HepG2 (cell line): ENCODE measurements at regions not wholly inside any gene's neighbourhood (a gene's known extent, or its start where the extent isn't known, plus 50 kb on each side); places are given as distances from the start of the nearest gene placed in this dataset.

Source experiments
- ATAC-seq: fragments of 200-7000 bp; cut with Tn5 transposase; 3 replicates; pipeline ENCODE4 v1.9.1; 2020; ENCODE audit warnings: mild to moderate bottlenecking, moderate library complexity
- BruUV-seq: library from RNA; stranded (reverse); fragments of 400-500 nt; replicated peaks from 2 replicates; lab custom pipeline; 2021; lab: Mats Ljungman, UMichigan
- CTCF ChIA-PET: fragments of 300-600 bp; formaldehyde crosslinking; extraction: SDS; loops from one replicate; lab custom pipeline; 2021; ENCODE audit warnings: low total read pairs, inconsistent platforms, low intra/inter-chr PET ratio; lab: Yijun Ruan, JAX
- POLR2A ChIA-PET: fragments of 350-600 bp; sonication (Branson Sonifier 250); formaldehyde crosslinking; loops from one replicate; lab custom pipeline; 2020; ENCODE audit warnings: antibody characterized with exemption, inconsistent platforms; lab: Yijun Ruan, JAX
- DNase-seq: peaks from one replicate; pipeline ENCODE4 v3.0.0-alpha.2; 2015; ENCODE audit warnings: low spot score
- FAIRE-seq: peaks from 3 replicates; lab custom pipeline; 2011; peaks lifted over from hg19 to GRCh38; lab: Jason Lieb, UNC
- H2AFZ ChIP-seq: one replicate; pipeline ENCODE4 v1.6.1; 2011; ENCODE audit warnings: low read length, inconsistent platforms
- H3K27ac ChIP-seq: fragments of 300-600 bp; 3 replicates; pipeline ENCODE4 v1.8.0; 2011; ENCODE audit warnings: mixed run types, mild to moderate bottlenecking, mixed read lengths, low read length, inconsistent platforms; ENCODE audit not compliant: insufficient read depth; ENCODE audit errors: extremely low read length
- H3K27me3 ChIP-seq, 2 experiments: fragments of 200-600 bp in 1 of 2; 2 replicates in 1 of 2; 3 replicates in 1 of 2; pipeline versions ENCODE4 v1.6.0 to v1.8.0; 2011; ENCODE audit warnings: low read length in 2 of 2, mild to moderate bottlenecking in 2 of 2, moderate library complexity in 2 of 2, inconsistent platforms in 1 of 2; ENCODE audit not compliant: insufficient read depth in 2 of 2, control insufficient read depth in 1 of 2
- H3K36me3 ChIP-seq, 2 experiments: fragments of 200-600 bp in 1 of 2; replicated peaks in 1 of 2; 2 replicates in 1 of 2; 3 replicates in 1 of 2; pipeline versions ENCODE4 v1.5.1 to v1.8.0; 2011; ENCODE audit warnings: low read length in 2 of 2, inconsistent platforms in 1 of 2; ENCODE audit not compliant: insufficient read depth in 2 of 2, control insufficient read depth in 1 of 2
- H3K4me1 ChIP-seq: 2 replicates; pipeline ENCODE4 v1.5.1; 2012; ENCODE audit warnings: low read length, inconsistent platforms; ENCODE audit not compliant: insufficient read depth
- H3K4me2 ChIP-seq: 2 replicates; pipeline ENCODE4 v1.6.0; 2011; ENCODE audit warnings: low read depth, low read length, inconsistent platforms
- H3K4me3 ChIP-seq, 3 experiments: fragments of 200-600 bp in 1 of 3; sonication (generic), shearing (Covaris generic) in 1 of 3; replicated peaks in 1 of 3; 2 replicates each; pipeline ENCODE4 v1.5.1; 2011 to 2016; ENCODE audit warnings: low read length in 3 of 3, inconsistent platforms in 2 of 3, low read depth in 2 of 3, mild to moderate bottlenecking in 2 of 3, control low read depth in 1 of 3, mixed read lengths in 1 of 3; ENCODE audit not compliant: insufficient read depth in 1 of 3
- H3K79me2 ChIP-seq: one replicate; pipeline ENCODE4 v1.6.1; 2011; ENCODE audit warnings: low read length, inconsistent platforms; ENCODE audit not compliant: insufficient read depth
- H3K9ac ChIP-seq: 2 replicates; pipeline ENCODE4 v1.6.0; 2011; ENCODE audit warnings: mild to moderate bottlenecking, low read depth, low read length, inconsistent platforms; ENCODE audit not compliant: insufficient read depth
- H3K9me3 ChIP-seq: 2 replicates; pipeline ENCODE4 v1.5.1; 2012; ENCODE audit warnings: mild to moderate bottlenecking, low read length
- H4K20me1 ChIP-seq: 2 replicates; pipeline ENCODE4 v1.6.0; 2011; ENCODE audit warnings: inconsistent platforms, mild to moderate bottlenecking, low read length, moderate library complexity; ENCODE audit not compliant: insufficient read depth
- GFI1 ChIP-seq: sonication (generic); formaldehyde crosslinking; IDR thresholded peaks from 2 replicates; pipeline ENCODE4 v1.5.0; 2020; ENCODE audit warnings: missing genetic modification reagents, mild to moderate bottlenecking, borderline replicate concordance
- MAFF ChIP-seq: IDR thresholded peaks from 2 replicates; pipeline ENCODE4 v1.6.1; 2011; ENCODE audit warnings: low read depth, low read length, improper control_type of control experiment
- MAFK ChIP-seq, 2 experiments: IDR thresholded peaks in 1 of 2; conservative IDR thresholded peaks in 1 of 2; 2 replicates each; pipeline ENCODE4 v1.6.1; 2011; ENCODE audit warnings: improper control_type of control experiment in 2 of 2, low read length in 2 of 2
- MEIS1 ChIP-seq: sonication (generic); formaldehyde crosslinking; IDR thresholded peaks from 2 replicates; pipeline ENCODE4 v1.9.0; 2021; ENCODE audit warnings: mild to moderate bottlenecking, missing genetic modification reagents, moderate library complexity, borderline replicate concordance
- WGBS: methylation state at CpG from one replicate; pipeline ENCODE4 v1.1.6; 2017; ENCODE audit warnings: low lambda C conversion rate; 5-methylcytosine and 5-hydroxymethylcytosine counted together
- in situ Hi-C: cut with HindIII; loops from 2 replicates; pipeline ENCODE4 v1.10.0; 2017; ENCODE audit warnings: low pct_unique_long_range_greater_than_20kb; ENCODE audit not compliant: extremely low pct_ligation_motif_present
- intact Hi-C: fragments of 100-400 bp; cut with micrococcal nuclease; formaldehyde crosslinking; loops from one replicate; pipeline ENCODE4 v1.10.0; 2022; ENCODE audit not compliant: unreplicated experiment
- TF ChIP-seq, protein P1 (sequence below), 2 experiments: sonication (generic) in 1 of 2; formaldehyde crosslinking in 1 of 2; IDR thresholded peaks; 2 replicates each; pipeline versions ENCODE4 v1.6.1 to v1.9.0; 2014 to 2022; ENCODE audit warnings: antibody characterized with exemption in 1 of 2, borderline replicate concordance in 1 of 2, inconsistent platforms in 1 of 2, low read depth in 1 of 2, missing genetic modification reagents in 1 of 2
- TF ChIP-seq, protein P2 (sequence below): sonication (generic); formaldehyde crosslinking; IDR thresholded peaks from 2 replicates; pipeline ENCODE4 v1.5.0; 2020; ENCODE audit warnings: missing genetic modification reagents, mild to moderate bottlenecking, borderline replicate concordance

DNA sequence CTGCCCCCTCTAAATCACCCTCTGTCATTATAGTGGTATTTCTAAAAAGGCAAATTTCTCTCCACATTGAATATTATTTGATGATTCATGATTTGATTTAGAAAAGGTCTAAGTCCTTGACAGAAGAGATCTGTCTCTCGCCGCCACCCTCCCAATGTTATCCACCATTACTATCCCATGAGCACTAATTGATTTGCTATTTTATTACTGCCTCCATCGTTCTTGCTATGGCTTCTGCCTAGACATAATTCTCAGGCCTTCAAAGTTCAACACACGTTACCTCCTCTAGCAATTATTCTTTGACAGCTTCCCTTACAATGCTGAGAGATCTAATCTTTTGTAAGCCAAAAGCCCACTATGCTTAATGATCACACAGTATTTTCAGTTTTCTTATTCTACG, 507.0 kb upstream of the CHAC2 start (continued):
- TF ChIP-seq, protein P1, sequence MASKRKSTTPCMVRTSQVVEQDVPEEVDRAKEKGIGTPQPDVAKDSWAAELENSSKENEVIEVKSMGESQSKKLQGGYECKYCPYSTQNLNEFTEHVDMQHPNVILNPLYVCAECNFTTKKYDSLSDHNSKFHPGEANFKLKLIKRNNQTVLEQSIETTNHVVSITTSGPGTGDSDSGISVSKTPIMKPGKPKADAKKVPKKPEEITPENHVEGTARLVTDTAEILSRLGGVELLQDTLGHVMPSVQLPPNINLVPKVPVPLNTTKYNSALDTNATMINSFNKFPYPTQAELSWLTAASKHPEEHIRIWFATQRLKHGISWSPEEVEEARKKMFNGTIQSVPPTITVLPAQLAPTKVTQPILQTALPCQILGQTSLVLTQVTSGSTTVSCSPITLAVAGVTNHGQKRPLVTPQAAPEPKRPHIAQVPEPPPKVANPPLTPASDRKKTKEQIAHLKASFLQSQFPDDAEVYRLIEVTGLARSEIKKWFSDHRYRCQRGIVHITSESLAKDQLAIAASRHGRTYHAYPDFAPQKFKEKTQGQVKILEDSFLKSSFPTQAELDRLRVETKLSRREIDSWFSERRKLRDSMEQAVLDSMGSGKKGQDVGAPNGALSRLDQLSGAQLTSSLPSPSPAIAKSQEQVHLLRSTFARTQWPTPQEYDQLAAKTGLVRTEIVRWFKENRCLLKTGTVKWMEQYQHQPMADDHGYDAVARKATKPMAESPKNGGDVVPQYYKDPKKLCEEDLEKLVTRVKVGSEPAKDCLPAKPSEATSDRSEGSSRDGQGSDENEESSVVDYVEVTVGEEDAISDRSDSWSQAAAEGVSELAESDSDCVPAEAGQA (IDR thresholded peaks at IDR 0.05; ENCODE audit: low read depth) = no peak
- TF ChIP-seq, protein P1 (CRISPR knock-in tag; IDR thresholded peaks at IDR 0.05; ENCODE audit: borderline replicate concordance) = no peak
- TF ChIP-seq MEIS1 = no peak
- TF ChIP-seq, protein P2, sequence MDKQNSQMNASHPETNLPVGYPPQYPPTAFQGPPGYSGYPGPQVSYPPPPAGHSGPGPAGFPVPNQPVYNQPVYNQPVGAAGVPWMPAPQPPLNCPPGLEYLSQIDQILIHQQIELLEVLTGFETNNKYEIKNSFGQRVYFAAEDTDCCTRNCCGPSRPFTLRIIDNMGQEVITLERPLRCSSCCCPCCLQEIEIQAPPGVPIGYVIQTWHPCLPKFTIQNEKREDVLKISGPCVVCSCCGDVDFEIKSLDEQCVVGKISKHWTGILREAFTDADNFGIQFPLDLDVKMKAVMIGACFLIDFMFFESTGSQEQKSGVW (CRISPR knock-in tag) = no peak
- TF ChIP-seq, all 625 proteins: peak for 0

DNA sequence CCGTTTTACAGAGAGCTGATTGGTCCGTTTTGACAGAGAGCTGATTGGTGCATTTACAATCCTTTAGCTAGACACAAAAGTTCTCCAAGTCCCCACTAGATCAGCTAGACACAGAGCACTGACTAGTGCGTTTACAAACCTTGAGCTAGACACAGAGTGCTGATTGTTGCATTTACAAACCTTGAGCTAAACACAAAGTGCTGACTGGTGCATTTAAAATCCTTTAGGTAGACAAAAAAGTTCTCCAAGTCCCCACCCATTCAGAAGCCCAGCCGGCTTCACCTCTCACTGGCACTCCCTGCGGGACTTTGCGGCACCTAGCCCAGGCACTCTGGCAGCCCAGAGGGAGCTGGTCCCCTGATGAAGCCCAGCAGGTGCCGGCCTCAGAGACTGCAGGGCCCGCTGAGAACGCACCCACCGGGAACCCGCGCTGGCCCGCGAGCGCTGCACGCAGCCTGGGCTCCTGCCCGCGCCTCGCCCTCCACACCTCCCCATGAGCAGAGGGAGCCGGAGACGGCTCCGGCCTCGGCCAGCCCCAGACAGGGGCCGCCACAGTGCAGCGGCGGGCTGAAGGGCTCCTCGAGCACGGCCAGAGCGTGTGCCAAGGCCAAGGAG, 508.1 kb upstream of the CHAC2 start:
- no peaks in the 10 kb centered on the region for H3K36me3 ChIP-seq
- no peak for FAIRE-seq
- H4K20me1 ChIP-seq = no peaks in the 10 kb centered on the region
- TF ChIP-seq MAFF = peak; percentile 93
- TF ChIP-seq GFI1 (CRISPR knock-in tag) = no peak
- TF ChIP-seq MAFK (conservative IDR thresholded peaks at IDR 0.05 in 1 of 2, IDR thresholded peaks at IDR 0.05 in 1 of 2; ENCODE audit: low read length in 2 of 2) = peak; percentile 90 to 95
- H3K27me3 ChIP-seq = peaks cover 0 to 1% of the 10 kb centered on the region in 2 experiments; a peak in 1 of 5 replicates
- H3K4me3 ChIP-seq = no peak overlapping the region
- no peaks in the 10 kb centered on the region for H3K9me3 ChIP-seq
- no peak for DNase-seq
- BruUV-seq = no TSS peak
- no peak overlapping the region for H3K9ac ChIP-seq
- ATAC-seq = no peak
- H3K27ac ChIP-seq = no peak overlapping the region
- CTCF ChIA-PET = no interaction called here
- 55% methylated on average over 26 of the region's 29 CpGs for WGBS
- in situ Hi-C loops (no loop called here), intact Hi-C loops (no loop called here)
- H2AFZ ChIP-seq = no peak overlapping the region
- H3K79me2 ChIP-seq = no peaks in the 10 kb centered on the region
- no peak overlapping the region for H3K4me2 ChIP-seq
- no peaks in the 10 kb centered on the region for H3K4me1 ChIP-seq
- POLR2A ChIA-PET = no interaction called here
